Psoas muscle (tissue), 7 donors: ENCODE measurements at regions not wholly inside any gene's neighbourhood (a gene's known extent, or its start where the extent isn't known, plus 50 kb on each side); places are given as distances from the start of the nearest gene placed in this dataset.
A peak's percentile ranks its signal among the peaks of the same experiment; 100 is the strongest.

Experiments used
- ATAC-seq, 4 donors: fragments of 200-7000 bp; cut with Tn5 transposase; one replicate each; pipeline ENCODE4 v1.9.1; 2020; ENCODE audit warnings: moderate library complexity in 3 of 4, mild to moderate bottlenecking in 2 of 4
- DNase-seq, 2 donors: peaks; one replicate each; pipeline ENCODE4 v3.0.0-alpha.2; 2020
- H3K27ac ChIP-seq: fragments of 200-600 bp; one replicate; pipeline ENCODE4 v1.8.0; 2022
- H3K27me3 ChIP-seq, 3 donors: fragments of 200-600 bp in 1 of 3; one replicate each; pipeline versions ENCODE4 v1.6.1 to v1.8.0; 2013 to 2022; ENCODE audit warnings: low read length in 2 of 3, mild to moderate bottlenecking in 2 of 3, moderate library complexity in 1 of 3; ENCODE audit not compliant: insufficient read depth in 3 of 3
- H3K36me3 ChIP-seq, 2 donors: fragments of 200-600 bp in 1 of 2; one replicate each; pipeline versions ENCODE4 v1.6.1 to v1.8.0; 2013 to 2022; ENCODE audit warnings: low read depth in 1 of 2, mild to moderate bottlenecking in 1 of 2, moderate library complexity in 1 of 2; ENCODE audit not compliant: insufficient read depth in 1 of 2
- H3K4me1 ChIP-seq: fragments of 200-600 bp; one replicate; pipeline ENCODE4 v1.8.0; 2022
- H3K4me3 ChIP-seq: fragments of 200-600 bp; one replicate; pipeline ENCODE4 v1.8.0; 2022; ENCODE audit warnings: mild to moderate bottlenecking
- H3K9me3 ChIP-seq: fragments of 200-600 bp; one replicate; pipeline ENCODE4 v1.8.0; 2022
- CTCF ChIP-seq: fragments of 200-600 bp; IDR thresholded peaks from one replicate; pipeline ENCODE4 v1.8.0; 2022; ENCODE audit warnings: antibody characterized with exemption
- WGBS, 3 donors: extraction: QIAGEN DNeasy Blood & Tissue Kit; methylation state at CpG; one replicate each; pipeline versions ENCODE4 v1.1.6 to v1.1.7; 2013; 5-methylcytosine and 5-hydroxymethylcytosine counted together
- intact Hi-C, 2 donors: fragments of 100-400 bp; cut with DNase I; formaldehyde crosslinking; loops; one replicate each; pipeline versions ENCODE4 v1.11.0 to v1.14.2; 2022
- donor health status: healthy with polysubstance abuse.
- donor health status: DM: no; HTN: no; CAD: no; lungs with moderate emphysema.
- donor health status: Bipolar disorder and iron deficiency.
- donor health status: healthy.
- donor health status: DM: yes; HTN: yes; CAD: no.
- donor health status: DM: no; HTN: no; CAD: no.
- donor health status: DM: yes; HTN: yes; CAD: no.

GRCh38 chr5:5685737-5686136, 263.3 kb downstream of the ICE1 start:
- Histone ChIP-seq H3K4me3 (no peak overlapping the region), H3K9me3 (no peaks in the 10 kb centered on the region), H3K27me3 (no peaks in the 10 kb centered on the region), H3K27ac (no peak overlapping the region), H3K4me1 (peaks cover 19% of the 10 kb centered on the region), H3K36me3 (no peaks in the 10 kb centered on the region)
- DNase-seq (no peak), ATAC-seq (no peak)
- WGBS, 3 donors = 25 to 57% (median 28%) methylated on average over 3 of the region's 3 CpGs
- intact Hi-C loops = no loop called here
- TF ChIP-seq CTCF = no peak

GRCh38 chr5:5683174-5683573, 260.7 kb downstream of the ICE1 start:
- Histone ChIP-seq H3K4me3 (no peak overlapping the region), H3K4me1 (peaks cover 13% of the 10 kb centered on the region), H3K27me3 (no peaks in the 10 kb centered on the region), H3K36me3 (no peaks in the 10 kb centered on the region), H3K27ac (no peak overlapping the region), H3K9me3 (no peaks in the 10 kb centered on the region)
- TF ChIP-seq CTCF = no peak
- intact Hi-C loops = no loop called here
- no peak for ATAC-seq
- DNase-seq = no peak
- WGBS, 3 donors = 78 to 100% (median 97%) methylated on average over 2 of the region's 2 CpGs

- no peak overlapping the region for H3K4me3 ChIP-seq
- H3K36me3 ChIP-seq = no peaks in the 10 kb centered on the region
- H3K4me1 ChIP-seq = no peaks in the 10 kb centered on the region
- intact Hi-C loops = no loop called here
- H3K27me3 ChIP-seq = no peaks in the 10 kb centered on the region
- peak; percentile 51 to 72 (median 62) for ATAC-seq
- TF ChIP-seq CTCF = no peak
- WGBS, 3 donors = 49 to 58% (median 53%) methylated on average over 4 of the region's 4 CpGs
- peak overlapping the region; percentile 61 for H3K27ac ChIP-seq
- DNase-seq = peak; percentile 35 to 67
- H3K9me3 ChIP-seq = no peaks in the 10 kb centered on the region
Measured at GRCh38 chr5:5678909-5679308, 256.4 kb downstream of the ICE1 start.

GRCh38 chr5:5677738-5678137, 255.3 kb downstream of the ICE1 start:
- no peaks in the 10 kb centered on the region for H3K4me1 ChIP-seq
- intact Hi-C loops = no loop called here

More at GRCh38 chr5:5677738-5678137, 255.3 kb downstream of the ICE1 start:
- no peak for ATAC-seq
- Histone ChIP-seq H3K27me3 (no peaks in the 10 kb centered on the region), H3K36me3 (no peaks in the 10 kb centered on the region), H3K4me3 (no peak overlapping the region), H3K27ac (no peak overlapping the region), H3K9me3 (no peaks in the 10 kb centered on the region)
- 90 to 96% (median 95%) methylated on average over 2 of the region's 2 CpGs for WGBS, 3 donors
- no peak for TF ChIP-seq CTCF
- no peak for DNase-seq
